ENCODE measurements at regions not wholly inside any gene's neighbourhood (a gene's known extent, or its start where the extent isn't known, plus 50 kb on each side); places are given as distances from the start of the nearest gene placed in this dataset.

GRCh38 chr17:52756746-52757145 lies 598.2 kb upstream of the CA10 start:
- no peak overlapping the region for H3K4me3 ChIP-seq (ENCODE audit: low read depth in 2 of 2, low read length in 2 of 2)
- no peaks in the 10 kb centered on the region for H3K36me3 ChIP-seq (ENCODE audit: control insufficient read depth, insufficient read depth, low read length)
- TF ChIP-seq SIN3A (IDR thresholded peaks at IDR 0.05; ENCODE audit: borderline replicate concordance, insufficient read depth, low read depth, low read length), result no peak
- TF ChIP-seq REST (IDR thresholded peaks at IDR 0.05; ENCODE audit: insufficient read depth in 1 of 2, low read depth in 2 of 2, low read length in 1 of 2), result no peak
- no peak for TF ChIP-seq TCF7L2 (IDR thresholded peaks at IDR 0.05; ENCODE audit: low read depth, low read length)
- no peak for TF ChIP-seq CTCF (IDR thresholded peaks at IDR 0.05)
- TF ChIP-seq POLR2AphosphoS5 (IDR thresholded peaks at IDR 0.05; ENCODE audit: low read depth, low read length), result no peak
- ChIA-PET POLR2A (no interaction called here), CTCF (no interaction called here)
- H3K27ac ChIP-seq (ENCODE audit: low read length), result no peak overlapping the region
- DNase-seq (ENCODE audit: low read depth, low spot score) (no peak), ATAC-seq (no peak)
- intact Hi-C loops (cut with micrococcal nuclease; ENCODE audit: unreplicated experiment) (no loop called here), in situ Hi-C loops (cut with HindIII; ENCODE audit: low pct_unique_long_range_greater_than_20kb, low sequenced_read_pairs) (no loop called here)
- no peaks in the 10 kb centered on the region for H3K27me3 ChIP-seq (ENCODE audit: control insufficient read depth, insufficient read depth, low read length)
- H3K4me1 ChIP-seq (ENCODE audit: control insufficient read depth, insufficient read depth, low read length), result no peaks in the 10 kb centered on the region
- no TSS peak for BruUV-seq (replicated peaks)
- no peaks in the 10 kb centered on the region for H3K9me3 ChIP-seq (ENCODE audit: control insufficient read depth, insufficient read depth, low read depth, low read length)

GRCh38 chr17:52754838-52755237 lies 596.3 kb upstream of the CA10 start:
- ChIA-PET CTCF (no interaction called here), POLR2A (no interaction called here)
- ATAC-seq (no peak), DNase-seq (ENCODE audit: low read depth, low spot score) (no peak)
- no peaks in the 10 kb centered on the region for H3K36me3 ChIP-seq (ENCODE audit: control insufficient read depth, insufficient read depth, low read length)
- intact Hi-C loops (cut with micrococcal nuclease; ENCODE audit: unreplicated experiment) (no loop called here), in situ Hi-C loops (cut with HindIII; ENCODE audit: low pct_unique_long_range_greater_than_20kb, low sequenced_read_pairs) (no loop called here)
- H3K9me3 ChIP-seq (ENCODE audit: control insufficient read depth, insufficient read depth, low read depth, low read length), result no peaks in the 10 kb centered on the region
- no TSS peak for BruUV-seq (replicated peaks)
- no peaks in the 10 kb centered on the region for H3K27me3 ChIP-seq (ENCODE audit: control insufficient read depth, insufficient read depth, low read length)
- TF ChIP-seq TCF7L2 (IDR thresholded peaks at IDR 0.05; ENCODE audit: low read depth, low read length) (no peak), SIN3A (IDR thresholded peaks at IDR 0.05; ENCODE audit: borderline replicate concordance, insufficient read depth, low read depth, low read length) (no peak), POLR2AphosphoS5 (IDR thresholded peaks at IDR 0.05; ENCODE audit: low read depth, low read length) (no peak), CTCF (IDR thresholded peaks at IDR 0.05) (no peak), REST (IDR thresholded peaks at IDR 0.05; ENCODE audit: insufficient read depth in 1 of 2, low read depth in 2 of 2, low read length in 1 of 2) (no peak)
- H3K27ac ChIP-seq (ENCODE audit: low read length), result no peak overlapping the region
- no peak overlapping the region for H3K4me3 ChIP-seq (ENCODE audit: low read depth in 2 of 2, low read length in 2 of 2)
- no peaks in the 10 kb centered on the region for H3K4me1 ChIP-seq (ENCODE audit: control insufficient read depth, insufficient read depth, low read length)

Measured in Panc1 (cell line).